ENCODE measurements at regions not wholly inside any gene's neighbourhood (a gene's known extent, or its start where the extent isn't known, plus 50 kb on each side); places are given as distances from the start of the nearest gene placed in this dataset.
"Not testable (repeated sequence)": the region's sequence is repeated elsewhere in the genome, so short reads cannot be mapped to it uniquely, and the experiment has no call there.

DNA sequence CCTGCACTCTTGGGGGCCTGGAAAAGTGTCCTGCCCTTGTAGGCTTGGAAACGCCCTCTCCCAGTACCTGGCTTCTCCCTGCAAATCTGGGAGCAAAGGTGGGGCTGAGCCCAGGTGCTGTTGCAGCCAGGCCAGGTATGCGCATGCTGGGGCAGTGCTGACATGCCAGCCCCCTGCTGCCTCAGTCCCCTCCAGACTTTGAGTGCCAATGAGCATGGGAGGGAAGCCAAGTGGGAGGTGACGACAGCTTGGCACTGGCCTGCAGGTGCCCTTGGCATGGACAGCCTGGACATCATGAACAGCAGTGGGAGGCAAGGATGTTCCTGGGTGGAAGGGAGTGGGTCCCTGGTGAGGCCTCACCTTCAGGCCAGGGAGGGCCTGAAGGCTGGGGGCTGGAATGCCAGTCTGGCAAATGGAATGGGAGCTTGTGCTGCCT, 1494.4 kb upstream of the NUDT12 start:
- no peak for DNase-seq (ENCODE audit: low read depth in 4 of 4, low spot score in 3 of 4)

GRCh38 chr5:105054406-105054805, 1491.8 kb upstream of the NUDT12 start:
- no peak for DNase-seq (ENCODE audit: low read depth in 4 of 4, low spot score in 3 of 4)

DNA sequence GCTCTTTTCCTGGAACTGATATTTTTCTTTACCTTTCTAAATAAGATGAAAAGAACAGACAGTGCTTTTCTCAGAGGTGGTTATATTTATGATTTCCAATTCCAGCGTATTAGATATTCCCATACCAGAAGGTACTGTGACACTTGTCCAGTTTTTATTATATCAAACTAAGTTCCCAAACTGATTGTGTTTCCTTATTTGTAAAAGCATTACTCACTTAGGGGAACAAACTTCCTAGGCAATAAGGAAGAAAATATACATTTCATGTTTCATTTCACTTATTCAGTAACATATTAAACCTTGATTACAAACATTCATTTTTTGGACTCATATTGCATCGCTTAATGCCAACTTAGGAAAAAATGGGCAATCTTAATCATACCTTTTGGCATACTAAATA, 1480.0 kb upstream of the NUDT12 start:
- no peak for DNase-seq (ENCODE audit: low read depth in 4 of 4, low spot score in 3 of 4)

GRCh38 chr5:105036814-105037213, 1474.2 kb upstream of the NUDT12 start:
- DNase-seq (ENCODE audit: low read depth in 4 of 4, low spot score in 3 of 4) = not testable (repeated sequence)

DNA sequence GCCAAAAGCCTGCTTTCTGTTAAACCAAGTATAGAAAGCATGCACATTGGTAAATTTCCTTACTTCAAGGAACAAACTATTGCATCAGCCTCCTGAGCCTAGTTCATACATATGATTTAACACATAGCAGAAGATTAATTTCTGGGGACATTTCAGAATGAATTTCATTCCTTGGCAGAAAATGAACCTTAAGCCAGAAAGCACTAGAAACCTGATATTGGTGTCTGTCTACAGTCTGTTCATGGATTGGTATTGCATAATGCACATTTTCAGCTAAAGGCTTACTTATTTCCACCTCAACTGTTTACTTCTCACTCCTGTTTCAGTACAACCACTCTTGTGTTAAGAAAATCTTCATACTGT, 1471.8 kb upstream of the NUDT12 start:
- no peak for DNase-seq (ENCODE audit: low read depth in 4 of 4, low spot score in 3 of 4)

- no peak for DNase-seq (ENCODE audit: low read depth in 4 of 4, low spot score in 3 of 4)
Measured at GRCh38 chr5:105033637-105034400, 1471.2 kb upstream of the NUDT12 start.

DNA sequence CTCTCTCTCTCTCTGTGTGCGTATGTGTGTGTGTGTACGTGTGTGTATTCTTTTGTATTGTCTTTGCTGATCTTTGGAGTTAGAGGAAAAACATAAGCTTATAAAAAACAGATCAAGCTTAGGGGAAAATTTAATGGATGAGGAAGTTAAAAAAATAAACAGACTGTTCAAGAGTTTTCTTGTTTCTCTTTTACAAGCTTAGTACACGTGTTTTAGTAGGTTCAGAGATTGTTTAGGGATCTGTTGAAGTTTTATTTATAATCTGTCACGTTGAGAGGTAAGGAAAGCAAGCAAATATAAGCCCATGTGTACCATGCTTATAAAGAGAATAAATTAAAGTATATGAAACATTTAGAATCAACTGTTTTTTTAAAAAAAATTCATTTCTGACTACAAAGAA, 1470.3 kb upstream of the NUDT12 start:
- no peak for DNase-seq (ENCODE audit: low read depth in 4 of 4, low spot score in 3 of 4)

GRCh38 chr5:105030153-105030552, 1467.6 kb upstream of the NUDT12 start:
- DNase-seq (ENCODE audit: low read depth in 4 of 4, low spot score in 3 of 4) = no peak

GRCh38 chr5:105015098-105015497, 1452.5 kb upstream of the NUDT12 start:
- DNase-seq (ENCODE audit: low read depth in 4 of 4, low spot score in 3 of 4) = no peak

DNA sequence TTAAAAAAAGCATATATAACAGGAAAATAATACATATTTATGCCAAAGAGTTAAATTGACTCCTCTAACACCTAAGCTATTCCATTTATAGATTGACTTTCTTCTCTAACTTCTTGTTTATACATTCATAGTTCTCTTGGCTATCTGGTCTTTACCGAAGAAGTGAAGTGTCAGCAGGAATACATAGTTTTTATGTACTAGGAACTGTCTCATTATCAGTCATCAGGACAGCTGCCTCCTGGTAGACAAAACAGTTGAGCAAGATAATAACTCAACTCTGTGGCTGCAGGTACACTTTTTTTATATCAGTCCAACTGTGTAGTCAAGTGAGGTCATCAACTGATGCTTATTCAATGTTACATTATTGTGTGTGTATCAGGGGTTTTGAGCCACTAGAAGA, 1436.0 kb upstream of the NUDT12 start:
- no peak for DNase-seq (ENCODE audit: low read depth in 4 of 4, low spot score in 3 of 4)

DNA sequence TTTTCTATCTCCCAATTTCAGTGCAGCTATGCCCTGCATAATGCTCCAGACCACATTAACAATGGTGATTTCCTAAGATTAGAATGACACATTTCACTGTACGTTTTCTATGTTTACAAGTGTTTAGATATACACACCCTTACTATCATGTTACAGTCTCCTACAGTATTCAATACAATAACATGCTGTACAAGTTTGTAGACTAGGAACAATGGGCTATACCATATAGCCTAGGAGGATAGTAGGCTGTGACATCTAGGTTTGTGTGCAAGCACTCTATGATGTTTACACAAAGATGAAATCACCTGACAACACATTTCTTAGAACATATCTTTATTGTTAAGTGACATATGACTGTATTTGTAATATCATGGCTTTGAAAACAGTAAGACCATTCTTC, 1435.6 kb upstream of the NUDT12 start:
- no peak for DNase-seq (ENCODE audit: low read depth in 4 of 4, low spot score in 3 of 4)

DNA sequence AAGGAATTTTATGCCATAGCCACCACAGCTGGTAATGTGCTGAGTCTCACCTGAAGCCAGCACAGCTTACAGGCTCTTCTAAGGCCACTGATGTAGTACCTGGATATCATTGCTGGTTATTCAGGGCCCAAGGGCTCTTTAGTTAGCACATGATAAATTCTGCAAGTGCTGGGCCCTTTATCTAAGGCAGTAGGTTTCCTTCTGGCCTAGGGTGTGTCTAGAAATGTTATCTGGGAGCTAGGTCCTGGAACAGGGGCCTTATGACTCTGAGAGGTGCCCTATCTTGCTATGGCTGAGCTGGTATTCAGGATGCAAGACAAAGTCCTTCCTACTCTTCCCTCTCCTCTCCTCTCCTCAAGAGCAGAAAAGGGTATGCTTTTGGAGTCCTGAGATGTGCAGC, 1424.5 kb upstream of the NUDT12 start:
- no peak for DNase-seq (ENCODE audit: low read depth in 4 of 4, low spot score in 3 of 4)

- DNase-seq (ENCODE audit: low read depth in 4 of 4, low spot score in 3 of 4) = no peak
Measured at GRCh38 chr5:104977529-104977928, 1414.9 kb upstream of the NUDT12 start.

- DNase-seq (ENCODE audit: low read depth in 4 of 4, low spot score in 3 of 4) = no peak
Measured at GRCh38 chr5:104967806-104968410, 1405.3 kb upstream of the NUDT12 start.

DNA sequence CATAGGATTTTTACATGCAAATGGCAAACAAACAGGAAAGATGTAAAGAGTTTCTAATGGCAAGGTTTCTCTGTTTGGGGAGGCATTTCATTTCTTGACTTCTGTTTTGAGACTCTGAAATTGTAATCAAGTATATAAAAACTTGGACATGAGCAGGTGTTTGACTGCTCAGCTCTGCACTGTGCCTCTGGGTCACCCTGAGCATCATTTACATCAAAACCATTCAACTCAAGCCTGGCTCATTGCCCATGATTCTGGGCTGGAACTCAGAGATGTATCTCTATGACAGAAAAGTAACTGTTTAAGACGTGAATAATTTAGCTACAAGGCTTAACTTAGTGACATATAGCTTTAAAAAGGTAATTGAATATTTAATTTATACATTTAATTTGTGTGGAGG, 1402.4 kb upstream of the NUDT12 start:
- no peak for DNase-seq (ENCODE audit: low read depth in 4 of 4, low spot score in 3 of 4)

DNA sequence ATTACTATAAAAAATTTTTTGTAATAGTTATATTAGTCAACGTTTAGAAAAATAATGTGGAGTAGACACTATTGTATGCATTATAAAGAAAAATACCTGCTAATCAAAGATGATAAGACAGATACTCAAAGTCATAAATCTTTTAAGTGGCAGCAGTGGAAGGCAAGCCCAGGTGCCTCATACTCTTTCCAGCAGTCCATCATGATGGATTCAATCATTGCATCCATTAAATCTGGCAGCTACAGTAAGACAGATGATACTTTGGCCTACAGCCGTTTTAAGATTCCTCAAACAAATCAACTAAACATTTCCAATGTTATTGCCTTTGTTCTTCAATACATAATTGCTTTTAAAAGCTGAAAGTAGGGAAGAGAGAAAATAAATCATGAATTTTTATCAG, 1392.9 kb upstream of the NUDT12 start:
- no peak for DNase-seq (ENCODE audit: low read depth in 4 of 4, low spot score in 3 of 4)

DNA sequence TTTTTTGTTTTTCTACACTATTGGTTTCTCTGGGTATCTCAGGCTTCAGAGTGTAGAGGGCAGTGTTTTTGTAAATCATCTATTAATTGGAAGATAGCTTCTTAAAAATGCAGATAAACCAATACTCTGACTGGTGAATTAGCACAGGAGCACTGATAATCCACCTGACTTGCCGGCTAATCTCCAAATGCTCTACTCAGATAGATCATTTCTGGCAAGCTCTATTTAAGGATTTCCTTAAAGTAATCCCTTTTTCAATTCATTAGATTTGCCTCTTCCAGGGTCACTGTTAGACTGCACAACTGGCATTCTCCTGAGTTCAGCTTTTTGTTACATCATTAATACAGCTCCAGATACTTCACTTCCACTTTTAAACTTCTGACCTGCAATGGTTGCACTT, 1390.3 kb upstream of the NUDT12 start:
- no peak for DNase-seq (ENCODE audit: low read depth in 4 of 4, low spot score in 3 of 4)

DNA sequence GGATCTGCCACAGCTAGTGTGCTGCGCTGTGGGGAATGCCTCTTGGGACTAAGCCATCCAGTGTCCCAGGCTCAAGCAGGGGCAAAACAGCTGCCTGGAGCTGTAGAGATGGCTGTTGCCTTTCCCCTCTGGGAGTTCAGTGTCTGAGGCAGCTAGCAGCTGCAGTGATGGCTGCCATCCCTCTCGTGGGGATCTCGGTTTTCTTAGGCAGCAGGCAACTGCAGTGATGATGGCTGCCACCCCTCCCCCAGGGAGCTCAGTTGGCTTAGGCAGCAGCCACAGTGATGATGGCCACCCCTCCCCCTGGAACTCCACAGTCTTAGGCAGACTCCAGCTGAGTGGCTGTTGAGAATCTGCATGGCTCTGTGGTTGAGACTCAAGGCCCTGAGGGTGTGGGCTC, 1389.2 kb upstream of the NUDT12 start:
- no peak for DNase-seq (ENCODE audit: low read depth in 4 of 4, low spot score in 3 of 4)

- no peak for DNase-seq (ENCODE audit: low read depth in 4 of 4, low spot score in 3 of 4)
Measured at GRCh38 chr5:104947076-104947475, 1384.5 kb upstream of the NUDT12 start.

GRCh38 chr5:104942735-104943134, 1380.1 kb upstream of the NUDT12 start:
- DNase-seq (ENCODE audit: low read depth in 4 of 4, low spot score in 3 of 4) = no peak

- DNase-seq (ENCODE audit: low read depth in 4 of 4, low spot score in 3 of 4) = no peak
Measured at GRCh38 chr5:104941030-104941645, 1378.5 kb upstream of the NUDT12 start.

DNA sequence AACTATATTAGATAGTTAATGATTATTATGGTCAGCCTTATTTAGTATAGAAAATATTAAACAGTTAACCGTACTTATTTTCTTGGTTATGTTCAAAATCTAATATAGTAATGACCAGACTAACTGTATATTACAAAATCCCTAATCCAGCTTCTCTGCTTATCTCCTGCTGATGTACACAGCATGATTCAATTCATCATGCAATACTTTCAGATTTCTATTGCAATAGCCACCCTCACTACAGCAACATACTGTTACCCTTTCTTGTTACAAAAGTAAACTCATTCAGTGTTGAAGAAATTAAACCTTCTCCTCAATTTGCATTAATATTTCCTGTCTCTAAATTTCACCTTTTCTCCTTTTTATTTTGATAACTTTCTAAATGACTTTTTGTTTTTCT, 1375.0 kb upstream of the NUDT12 start:
- DNase-seq (ENCODE audit: low read depth in 4 of 4, low spot score in 3 of 4) = no peak

Measured in left renal pelvis (tissue), 4 donors.